SK-N-SH (cell line): ENCODE measurements at regions not wholly inside any gene's neighbourhood (a gene's known extent, or its start where the extent isn't known, plus 50 kb on each side); places are given as distances from the start of the nearest gene placed in this dataset.

Experiments
- CTCF ChIA-PET: fragments of 300-600, 350-600 bp; formaldehyde crosslinking; extraction: SDS; loops from one replicate; lab custom pipeline; 2021; lab: Yijun Ruan, JAX
- POLR2A ChIA-PET: fragments of 350-600 bp; sonication (Branson Sonifier 250); formaldehyde crosslinking; extraction: SDS; loops from one replicate; lab custom pipeline; 2020; ENCODE audit warnings: antibody characterized with exemption, inconsistent platforms; lab: Yijun Ruan, JAX
- DNase-seq: peaks from one replicate; pipeline ENCODE4 v3.0.0; 2012
- H2AFZ ChIP-seq: fragments of 200-600 bp; sonication (generic); 2 replicates; pipeline ENCODE4 v1.8.1; 2016; ENCODE audit warnings: antibody characterized with exemption, mild to moderate bottlenecking, low read depth
- H3F3A ChIP-seq: fragments of 200-600 bp; sonication (generic); replicated peaks from 2 replicates; pipeline ENCODE3; 2016; ENCODE audit warnings: antibody characterized with exemption, mild to moderate bottlenecking; ENCODE audit not compliant: insufficient read depth
- H3K27ac ChIP-seq, 2 experiments: fragments of 200-500 bp in 1 of 2; fragments of 200-600 bp in 1 of 2; sonication (Bioruptor generic) in 1 of 2; sonication (generic), shearing (Covaris generic) in 1 of 2; 2 replicates each; pipeline versions ENCODE4 v1.5.1 to v1.6.1; 2014 to 2016; ENCODE audit warnings: low read depth in 2 of 2, inconsistent platforms in 1 of 2, low read length in 1 of 2, mild to moderate bottlenecking in 1 of 2, mixed read lengths in 1 of 2
- H3K27me3 ChIP-seq: fragments of 200-600 bp; sonication (generic), shearing (Covaris generic); 2 replicates; pipeline ENCODE4 v1.6.1; 2016; ENCODE audit warnings: mixed run types; ENCODE audit not compliant: insufficient read depth
- H3K36me3 ChIP-seq, 2 experiments: fragments of 200-500 bp in 1 of 2; fragments of 200-600 bp in 1 of 2; sonication (Bioruptor generic) in 1 of 2; sonication (generic) in 1 of 2; replicated peaks in 1 of 2; 2 replicates each; pipeline versions ENCODE3 to v1.5.1; 2014 to 2016; ENCODE audit warnings: low read length in 1 of 2, mild to moderate bottlenecking in 1 of 2; ENCODE audit not compliant: insufficient read depth in 2 of 2, control insufficient read depth in 1 of 2
- H3K4me1 ChIP-seq, 2 experiments: fragments of 200-500 bp in 1 of 2; fragments of 200-600 bp in 1 of 2; sonication (Bioruptor generic) in 1 of 2; sonication (generic), shearing (Covaris generic) in 1 of 2; 2 replicates each; pipeline versions ENCODE4 v1.5.1 to v1.6.1; 2014 to 2016; ENCODE audit warnings: low read depth in 1 of 2, low read length in 1 of 2, mixed run types in 1 of 2; ENCODE audit not compliant: insufficient read depth in 2 of 2, control insufficient read depth in 1 of 2
- H3K4me2 ChIP-seq: fragments of 200-600 bp; sonication (generic), shearing (Covaris generic); 2 replicates; pipeline ENCODE4 v1.6.1; 2017; ENCODE audit warnings: mixed run types
- H3K4me3 ChIP-seq, 2 experiments: fragments of 200-500 bp in 1 of 2; fragments of 200-600 bp in 1 of 2; sonication (Bioruptor generic) in 1 of 2; sonication (generic), shearing (Covaris generic) in 1 of 2; 2 replicates each; pipeline versions ENCODE4 v1.5.1 to v1.8.1; 2014 to 2016; ENCODE audit warnings: low read depth in 2 of 2, inconsistent platforms in 1 of 2, low read length in 1 of 2, mild to moderate bottlenecking in 1 of 2, mixed read lengths in 1 of 2, moderate library complexity in 1 of 2
- H3K79me2 ChIP-seq: fragments of 200-600 bp; sonication (generic); 2 replicates; pipeline ENCODE4 v1.8.1; 2017; ENCODE audit warnings: mild to moderate bottlenecking; ENCODE audit not compliant: insufficient read depth
- H3K9ac ChIP-seq: fragments of 200-600 bp; sonication (generic); 2 replicates; pipeline ENCODE4 v1.6.1; 2017; ENCODE audit warnings: mixed run types
- H3K9me2 ChIP-seq: fragments of 200-600 bp; sonication (generic); 2 replicates; pipeline ENCODE4 v1.6.1; 2017; ENCODE audit warnings: mixed run types
- H3K9me3 ChIP-seq: fragments of 200-600 bp; sonication (generic); 2 replicates; pipeline ENCODE4 v1.6.1; 2017; ENCODE audit warnings: mixed run types, mild to moderate bottlenecking, moderate library complexity
- H4K20me1 ChIP-seq: fragments of 200-600 bp; sonication (generic); 2 replicates; pipeline ENCODE4 v1.6.1; 2017; ENCODE audit warnings: mild to moderate bottlenecking, mixed run types; ENCODE audit not compliant: insufficient read depth
- EP300 ChIP-seq, 2 experiments: IDR thresholded peaks; 2 replicates each; pipeline versions ENCODE4 v1.4.0 to v1.6.1; 2012; ENCODE audit warnings: borderline replicate concordance in 1 of 2, low read depth in 1 of 2, low read length in 1 of 2
- FOXJ3 ChIP-seq: sonication (generic); formaldehyde crosslinking; IDR thresholded peaks from 2 replicates; pipeline ENCODE4 v1.5.1; 2020; ENCODE audit warnings: mild to moderate bottlenecking, missing genetic modification reagents
- FOXM1 ChIP-seq: IDR thresholded peaks from 2 replicates; pipeline ENCODE4 v1.4.0; 2012; ENCODE audit warnings: low read depth, mild to moderate bottlenecking
- GABPA ChIP-seq: IDR thresholded peaks from 2 replicates; pipeline ENCODE4 v1.4.0; 2012; ENCODE audit warnings: low read depth, mild to moderate bottlenecking
- GATA2 ChIP-seq: sonication (generic); formaldehyde crosslinking; IDR thresholded peaks from 2 replicates; pipeline ENCODE4 v1.5.0; 2020; ENCODE audit warnings: mild to moderate bottlenecking, missing genetic modification reagents
- JUND ChIP-seq: IDR thresholded peaks from 2 replicates; pipeline ENCODE4 v1.4.0; 2012
- MAX ChIP-seq: IDR thresholded peaks from 2 replicates; pipeline ENCODE4 v1.4.0; 2012; ENCODE audit warnings: low read depth
- MEF2A ChIP-seq: IDR thresholded peaks from 2 replicates; pipeline ENCODE4 v1.4.0; 2012; ENCODE audit warnings: low read depth, borderline replicate concordance
- MXI1 ChIP-seq: IDR thresholded peaks from 2 replicates; pipeline ENCODE4 v1.6.1; 2012; ENCODE audit warnings: mild to moderate bottlenecking, low read depth, low read length, improper control_type of control experiment
- NFIC ChIP-seq: IDR thresholded peaks from 2 replicates; pipeline ENCODE4 v1.4.0; 2012; ENCODE audit warnings: borderline replicate concordance
- NRF1 ChIP-seq: IDR thresholded peaks from 2 replicates; pipeline ENCODE4 v1.6.1; 2012; ENCODE audit warnings: low read depth, mild to moderate bottlenecking, low read length
- POLR2AphosphoS5 ChIP-seq: IDR thresholded peaks from 2 replicates; pipeline ENCODE4 v1.6.1; 2012; ENCODE audit warnings: low read depth, low read length
- REST ChIP-seq: IDR thresholded peaks from 2 replicates; pipeline ENCODE4 v1.6.1; 2012; ENCODE audit warnings: mild to moderate bottlenecking, low read depth, low read length, moderate library complexity
- SMC3 ChIP-seq: IDR thresholded peaks from 2 replicates; pipeline ENCODE4 v1.6.1; 2012; ENCODE audit warnings: low read depth, low read length, improper control_type of control experiment
- TCF12 ChIP-seq: IDR thresholded peaks from 2 replicates; pipeline ENCODE4 v1.4.0; 2012
- TEAD4 ChIP-seq: IDR thresholded peaks from 2 replicates; pipeline ENCODE4 v1.4.0; 2012; ENCODE audit warnings: mild to moderate bottlenecking, borderline replicate concordance; ENCODE audit not compliant: insufficient read depth
- ZBTB33 ChIP-seq: IDR thresholded peaks from 2 replicates; pipeline ENCODE4 v1.4.0; 2012; ENCODE audit warnings: low read depth, borderline replicate concordance
- WGBS: methylation state at CpG from one replicate; pipeline ENCODE4 v1.1.6; 2017; ENCODE audit warnings: low lambda C conversion rate; 5-methylcytosine and 5-hydroxymethylcytosine counted together
- TF ChIP-seq, protein P1 (sequence below): IDR thresholded peaks from 2 replicates; pipeline ENCODE4; 2012
- TF ChIP-seq, protein P2 (sequence below): fragments of 200-600 bp; sonication (generic); IDR thresholded peaks from 2 replicates; pipeline ENCODE4 v1.6.1; 2017; ENCODE audit warnings: antibody characterized with exemption, mild to moderate bottlenecking, moderate library complexity

DNA sequence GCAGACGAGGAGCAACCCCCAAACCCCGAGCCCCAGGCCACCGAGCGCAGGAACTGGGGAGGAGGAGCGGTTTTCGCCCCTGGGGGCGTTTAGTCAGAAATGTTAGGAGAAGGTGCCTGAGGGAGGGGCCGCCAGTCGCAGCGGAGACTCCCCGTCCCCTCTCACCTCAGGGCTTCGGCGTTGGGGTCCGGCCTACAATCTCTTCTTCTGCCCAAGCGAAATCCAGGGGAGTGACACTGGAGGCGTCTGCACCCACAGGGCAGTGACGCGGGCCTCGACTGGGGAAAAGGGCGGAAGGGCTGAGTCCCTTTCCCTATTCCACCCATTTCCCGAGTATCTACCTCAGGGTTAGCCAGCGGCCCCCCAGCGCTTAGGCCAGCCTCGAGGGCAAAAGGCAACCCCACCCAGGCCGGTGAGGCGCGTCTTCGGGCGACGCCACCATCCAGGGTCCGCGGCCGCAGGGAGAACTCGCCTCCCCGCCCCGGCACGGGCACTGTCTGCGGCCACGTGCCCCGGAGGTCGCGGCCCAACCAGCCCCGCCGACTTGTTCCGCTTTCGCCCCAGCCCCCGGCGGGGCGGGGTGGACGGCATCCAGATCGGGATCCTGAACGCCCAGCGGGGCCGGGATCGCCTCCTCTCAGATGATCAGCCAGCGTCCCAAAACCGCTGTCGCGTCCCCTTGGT is 118.7 kb upstream of the BARHL2 start:
- Histone ChIP-seq H3K9me2 (no peaks in the 10 kb centered on the region), H3F3A (no peaks in the 10 kb centered on the region), H3K27ac (no peak overlapping the region), H3K9me3 (no peaks in the 10 kb centered on the region), H3K36me3 (no peaks in the 10 kb centered on the region), H3K4me1 (no peaks in the 10 kb centered on the region; a peak in 1 of 4 replicates), H2AFZ (no peak overlapping the region), H3K4me2 (no peak overlapping the region), H4K20me1 (no peaks in the 10 kb centered on the region), H3K4me3 (no peak overlapping the region), H3K27me3 (no peaks in the 10 kb centered on the region), H3K79me2 (no peaks in the 10 kb centered on the region), H3K9ac (no peak overlapping the region)
- CTCF ChIA-PET = no interaction called here
- POLR2A ChIA-PET = no interaction called here
- WGBS = 97% methylated on average over 48 of the region's 59 CpGs
- no peak for TF ChIP-seq MAX
- no peak for TF ChIP-seq NRF1
- no peak for TF ChIP-seq MEF2A
- TF ChIP-seq GATA2 (CRISPR knock-in tag) = no peak
- no peak for TF ChIP-seq FOXM1
- TF ChIP-seq JUND = no peak
- no peak for TF ChIP-seq NFIC
- TF ChIP-seq ZBTB33 = no peak
- TF ChIP-seq TEAD4 = no peak
- TF ChIP-seq SMC3 = no peak
- TF ChIP-seq TCF12 = no peak
- no peak for TF ChIP-seq MXI1
- TF ChIP-seq EP300 (IDR thresholded peaks at IDR 0.05; ENCODE audit: borderline replicate concordance in 1 of 2, low read depth in 1 of 2, low read length in 1 of 2) = no peak
- no peak for DNase-seq

GRCh38 chr1:90834886-90835660 is 118.0 kb upstream of the BARHL2 start:
- Histone ChIP-seq H3F3A (no peaks in the 10 kb centered on the region), H2AFZ (no peak overlapping the region), H3K4me3 (no peak overlapping the region), H3K9ac (no peak overlapping the region), H4K20me1 (no peaks in the 10 kb centered on the region), H3K9me3 (no peaks in the 10 kb centered on the region), H3K27me3 (no peaks in the 10 kb centered on the region), H3K9me2 (no peaks in the 10 kb centered on the region), H3K4me2 (no peak overlapping the region), H3K36me3 (no peaks in the 10 kb centered on the region), H3K4me1 (no peaks in the 10 kb centered on the region; a peak in 1 of 4 replicates), H3K27ac (no peak overlapping the region), H3K79me2 (no peaks in the 10 kb centered on the region)
- WGBS = 71% methylated on average over 25 of the region's 40 CpGs
- CTCF ChIA-PET = no interaction called here
- POLR2A ChIA-PET = no interaction called here
- DNase-seq = no peak
- TF ChIP-seq POLR2AphosphoS5 = no peak
- TF ChIP-seq REST = no peak
- TF ChIP-seq, protein P1, sequence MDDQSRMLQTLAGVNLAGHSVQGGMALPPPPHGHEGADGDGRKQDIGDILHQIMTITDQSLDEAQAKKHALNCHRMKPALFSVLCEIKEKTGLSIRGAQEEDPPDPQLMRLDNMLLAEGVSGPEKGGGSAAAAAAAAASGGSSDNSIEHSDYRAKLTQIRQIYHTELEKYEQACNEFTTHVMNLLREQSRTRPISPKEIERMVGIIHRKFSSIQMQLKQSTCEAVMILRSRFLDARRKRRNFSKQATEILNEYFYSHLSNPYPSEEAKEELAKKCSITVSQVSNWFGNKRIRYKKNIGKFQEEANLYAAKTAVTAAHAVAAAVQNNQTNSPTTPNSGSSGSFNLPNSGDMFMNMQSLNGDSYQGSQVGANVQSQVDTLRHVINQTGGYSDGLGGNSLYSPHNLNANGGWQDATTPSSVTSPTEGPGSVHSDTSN = no peak
- TF ChIP-seq, protein P2, sequence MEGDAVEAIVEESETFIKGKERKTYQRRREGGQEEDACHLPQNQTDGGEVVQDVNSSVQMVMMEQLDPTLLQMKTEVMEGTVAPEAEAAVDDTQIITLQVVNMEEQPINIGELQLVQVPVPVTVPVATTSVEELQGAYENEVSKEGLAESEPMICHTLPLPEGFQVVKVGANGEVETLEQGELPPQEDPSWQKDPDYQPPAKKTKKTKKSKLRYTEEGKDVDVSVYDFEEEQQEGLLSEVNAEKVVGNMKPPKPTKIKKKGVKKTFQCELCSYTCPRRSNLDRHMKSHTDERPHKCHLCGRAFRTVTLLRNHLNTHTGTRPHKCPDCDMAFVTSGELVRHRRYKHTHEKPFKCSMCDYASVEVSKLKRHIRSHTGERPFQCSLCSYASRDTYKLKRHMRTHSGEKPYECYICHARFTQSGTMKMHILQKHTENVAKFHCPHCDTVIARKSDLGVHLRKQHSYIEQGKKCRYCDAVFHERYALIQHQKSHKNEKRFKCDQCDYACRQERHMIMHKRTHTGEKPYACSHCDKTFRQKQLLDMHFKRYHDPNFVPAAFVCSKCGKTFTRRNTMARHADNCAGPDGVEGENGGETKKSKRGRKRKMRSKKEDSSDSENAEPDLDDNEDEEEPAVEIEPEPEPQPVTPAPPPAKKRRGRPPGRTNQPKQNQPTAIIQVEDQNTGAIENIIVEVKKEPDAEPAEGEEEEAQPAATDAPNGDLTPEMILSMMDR = no peak
- no peak for TF ChIP-seq MAX
- no peak for TF ChIP-seq TEAD4
- no peak for TF ChIP-seq FOXJ3 (CRISPR knock-in tag)
- TF ChIP-seq GABPA = no peak
- TF ChIP-seq JUND = no peak
